OCI-LY3 (cell line): ENCODE measurements at regions not wholly inside any gene's neighbourhood (a gene's known extent, or its start where the extent isn't known, plus 50 kb on each side); places are given as distances from the start of the nearest gene placed in this dataset.

ENCODE experiments used
- H2AFZ ChIP-seq: fragments of 200-600, 300-600 bp; shearing (Covaris generic); 2 replicates; pipeline ENCODE4 v1.6.0; 2014; ENCODE audit warnings: antibody characterized with exemption, low read depth, low read length
- H3K27ac ChIP-seq: fragments of 200-600, 300-600 bp; sonication (generic); 2 replicates; pipeline ENCODE4 v1.5.1; 2014; ENCODE audit warnings: mild to moderate bottlenecking, low read length, moderate library complexity, mixed read lengths
- H3K27me3 ChIP-seq: fragments of 200-600, 300-600 bp; sonication (generic); 2 replicates; pipeline ENCODE4 v1.6.1; 2014; ENCODE audit warnings: low read depth, low read length, mixed read lengths
- H3K36me3 ChIP-seq: fragments of 200-600, 300-600 bp; sonication (generic); replicated peaks from 2 replicates; pipeline ENCODE3; 2014; ENCODE audit warnings: low read depth, low read length, mixed read lengths
- H3K4me1 ChIP-seq: fragments of 300-600, 200-600 bp; sonication (generic); 2 replicates; pipeline ENCODE4 v1.6.1; 2014; ENCODE audit warnings: low read length, mixed read lengths
- H3K4me2 ChIP-seq: fragments of 200-600, 300-600 bp; sonication (generic); 2 replicates; pipeline ENCODE4 v1.6.1; 2014; ENCODE audit warnings: low read length, mixed read lengths
- H3K4me3 ChIP-seq: fragments of 300-600, 200-600 bp; sonication (generic); 2 replicates; pipeline ENCODE4 v1.5.1; 2014; ENCODE audit warnings: antibody characterized with exemption, mild to moderate bottlenecking, low read length, moderate library complexity
- H3K79me2 ChIP-seq: fragments of 300-600, 200-600 bp; shearing (Covaris generic); 2 replicates; pipeline ENCODE4 v1.6.1; 2014; ENCODE audit warnings: mild to moderate bottlenecking, low read length, mixed read lengths
- H3K9ac ChIP-seq: fragments of 300-600, 200-600 bp; shearing (Covaris generic); 2 replicates; pipeline ENCODE4 v1.6.0; 2014; ENCODE audit warnings: mild to moderate bottlenecking, low read length, moderate library complexity
- H3K9me3 ChIP-seq: fragments of 200-600, 300-600 bp; shearing (Covaris generic); 2 replicates; pipeline ENCODE4 v1.6.1; 2014; ENCODE audit warnings: low read length, mixed read lengths; ENCODE audit not compliant: insufficient read depth
- H4K20me1 ChIP-seq: fragments of 200-600, 300-600 bp; sonication (generic); 2 replicates; pipeline ENCODE4 v1.6.1; 2016; ENCODE audit warnings: low read length, mixed read lengths; ENCODE audit not compliant: insufficient read depth
- CTCF ChIP-seq: fragments of 200-600, 300-600 bp; sonication (generic); IDR thresholded peaks from 2 replicates; pipeline ENCODE4 v1.5.1; 2014; ENCODE audit warnings: antibody characterized with exemption, low read length, low read depth
- EZH2phosphoT487 ChIP-seq: fragments of 200-600 bp; shearing (Covaris generic); IDR thresholded peaks from 2 replicates; pipeline ENCODE4 v1.6.1; 2018; ENCODE audit warnings: antibody characterized with exemption, mixed run types, low read depth

- Histone ChIP-seq H3K79me2 (no peaks in the 10 kb centered on the region), H3K36me3 (no peaks in the 10 kb centered on the region), H3K4me2 (no peak overlapping the region), H3K9ac (no peak overlapping the region), H4K20me1 (no peaks in the 10 kb centered on the region), H3K9me3 (no peaks in the 10 kb centered on the region), H3K4me1 (no peaks in the 10 kb centered on the region), H2AFZ (no peak overlapping the region), H3K4me3 (no peak overlapping the region), H3K27ac (no peak overlapping the region), H3K27me3 (no peaks in the 10 kb centered on the region)
- TF ChIP-seq CTCF = no peak
- no peak for TF ChIP-seq EZH2phosphoT487
These were observed 292.5 kb downstream of the SPATA31D1 start for GRCh38 chr9:82281066-82281465.

GRCh38 chr9:82284758-82285157 is 296.2 kb downstream of the SPATA31D1 start:
- Histone ChIP-seq H3K4me3 (no peak overlapping the region), H3K79me2 (no peaks in the 10 kb centered on the region), H3K27me3 (no peaks in the 10 kb centered on the region), H3K4me2 (no peak overlapping the region), H3K9ac (no peak overlapping the region), H3K36me3 (no peaks in the 10 kb centered on the region), H4K20me1 (no peaks in the 10 kb centered on the region), H3K27ac (no peak overlapping the region), H2AFZ (no peak overlapping the region), H3K4me1 (no peaks in the 10 kb centered on the region), H3K9me3 (no peaks in the 10 kb centered on the region)
- TF ChIP-seq EZH2phosphoT487 = no peak
- no peak for TF ChIP-seq CTCF

GRCh38 chr9:82295181-82295580 is 306.6 kb downstream of the SPATA31D1 start:
- Histone ChIP-seq H3K36me3 (no peaks in the 10 kb centered on the region), H3K9me3 (peaks cover 4% of the 10 kb centered on the region; the same call in 1 of the 2 replicates), H3K27me3 (no peaks in the 10 kb centered on the region), H3K4me2 (no peak overlapping the region), H3K79me2 (no peaks in the 10 kb centered on the region), H3K9ac (no peak overlapping the region), H4K20me1 (no peaks in the 10 kb centered on the region), H3K27ac (no peak overlapping the region), H3K4me3 (no peak overlapping the region), H3K4me1 (peaks cover 8% of the 10 kb centered on the region; the same call in 1 of the 2 replicates), H2AFZ (no peak overlapping the region)
- no peak for TF ChIP-seq CTCF
- no peak for TF ChIP-seq EZH2phosphoT487

- H3K36me3 ChIP-seq = no peaks in the 10 kb centered on the region
- peaks cover 12% of the 10 kb centered on the region; the same call in 1 of the 2 replicates for H3K9me3 ChIP-seq
- H4K20me1 ChIP-seq = no peaks in the 10 kb centered on the region
- H3K27ac ChIP-seq = no peak overlapping the region
- H3K4me3 ChIP-seq = no peak overlapping the region
- no peaks in the 10 kb centered on the region for H3K27me3 ChIP-seq
- TF ChIP-seq EZH2phosphoT487 (no peak), CTCF (no peak)
- H3K9ac ChIP-seq = no peak overlapping the region
- no peak overlapping the region for H2AFZ ChIP-seq
- peaks cover 9% of the 10 kb centered on the region; the same call in 1 of the 2 replicates for H3K4me1 ChIP-seq
- H3K4me2 ChIP-seq = no peak overlapping the region
- H3K79me2 ChIP-seq = no peaks in the 10 kb centered on the region
These were observed 311.3 kb downstream of the SPATA31D1 start for GRCh38 chr9:82299870-82300269.
